H1 (cell line): ENCODE measurements at regions not wholly inside any gene's neighbourhood (a gene's known extent, or its start where the extent isn't known, plus 50 kb on each side); places are given as distances from the start of the nearest gene placed in this dataset.

ENCODE experiments used
- CTCF ChIA-PET: fragments of 300-600 bp; sonication (Branson Sonifier 250); formaldehyde crosslinking; loops from one replicate; lab custom pipeline; 2021; ENCODE audit not compliant: partially characterized antibody; lab: Charles Lee
- POLR2A ChIA-PET: fragments of 300-600 bp; sonication (Branson Sonifier 250); formaldehyde crosslinking; loops from one replicate; lab custom pipeline; 2021; ENCODE audit warnings: inconsistent platforms; ENCODE audit not compliant: partially characterized antibody; lab: Charles Lee
- DNase-seq, 2 experiments: peaks; one replicate each; pipeline versions ENCODE4 v3.0.0 to v3.0.0-alpha.2; 2010 to 2022; ENCODE audit warnings: low spot score in 2 of 2, low read depth in 1 of 2, mixed read lengths in 1 of 2
- FAIRE-seq: peaks from 2 replicates; lab custom pipeline; 2011; peaks lifted over from hg19 to GRCh38; lab: Jason Lieb, UNC
- H2AFZ ChIP-seq: 2 replicates; pipeline ENCODE4 v1.8.1; 2012; ENCODE audit warnings: low read length, inconsistent platforms
- H2AK5ac ChIP-seq: 2 replicates; pipeline ENCODE4 v1.6.1; 2013; ENCODE audit warnings: low read depth, low read length
- H2BK120ac ChIP-seq: replicated peaks from 2 replicates; pipeline ENCODE3; 2013; ENCODE audit warnings: low read depth, low read length, inconsistent platforms
- H2BK12ac ChIP-seq: 2 replicates; pipeline ENCODE4 v1.6.1; 2013; ENCODE audit warnings: low read depth, low read length
- H2BK15ac ChIP-seq: 2 replicates; pipeline ENCODE4 v1.6.1; 2013; ENCODE audit warnings: low read length
- H2BK20ac ChIP-seq: 2 replicates; pipeline ENCODE4 v1.6.1; 2013; ENCODE audit warnings: low read length
- H2BK5ac ChIP-seq: 2 replicates; pipeline ENCODE4 v1.6.1; 2013; ENCODE audit warnings: low read depth, low read length
- H3K14ac ChIP-seq: 2 replicates; pipeline ENCODE4 v1.6.1; 2013; ENCODE audit warnings: inconsistent platforms; ENCODE audit not compliant: insufficient read length
- H3K18ac ChIP-seq: 2 replicates; pipeline ENCODE4 v1.6.1; 2013; ENCODE audit warnings: low read length; ENCODE audit errors: extremely low read depth
- H3K23ac ChIP-seq: 2 replicates; pipeline ENCODE4 v1.6.1; 2013; ENCODE audit warnings: inconsistent platforms; ENCODE audit not compliant: insufficient read length
- H3K23me2 ChIP-seq: 2 replicates; pipeline ENCODE4 v1.6.1; 2013; ENCODE audit warnings: low read depth, low read length
- H3K27ac ChIP-seq: 2 replicates; pipeline ENCODE4 v1.6.1; 2011; ENCODE audit warnings: low read depth, low read length, inconsistent platforms
- H3K27me3 ChIP-seq, 4 experiments: replicated peaks in 1 of 4; 1 replicate in 1 of 4; 2 replicates in 3 of 4; pipeline versions ENCODE4 v1.6.1 to v1.8.1; 2011 to 2013; ENCODE audit warnings: low read length in 3 of 4, mild to moderate bottlenecking in 3 of 4, inconsistent platforms in 2 of 4, mixed read lengths in 2 of 4, moderate library complexity in 1 of 4; ENCODE audit not compliant: control insufficient read depth in 3 of 4, insufficient read depth in 3 of 4; ENCODE audit errors: extremely low read depth in 1 of 4
- H3K36me3 ChIP-seq, 4 experiments: 2 replicates each; pipeline versions ENCODE4 v1.6.1 to v1.8.1; 2011 to 2013; ENCODE audit warnings: mild to moderate bottlenecking in 4 of 4, low read length in 3 of 4, moderate library complexity in 2 of 4, control low read depth in 1 of 4, inconsistent platforms in 1 of 4; ENCODE audit not compliant: insufficient read depth in 4 of 4, control insufficient read depth in 2 of 4
- H3K4ac ChIP-seq: replicated peaks from 2 replicates; pipeline ENCODE3; 2013; ENCODE audit warnings: low read length, low read depth, mixed read lengths, inconsistent platforms; ENCODE audit not compliant: insufficient read length
- H3K4me1 ChIP-seq, 4 experiments: replicated peaks in 1 of 4; 1 replicate in 1 of 4; 2 replicates in 3 of 4; pipeline versions ENCODE4 v1.6.1 to v1.8.1; 2011 to 2013; ENCODE audit warnings: low read length in 3 of 4, inconsistent platforms in 2 of 4, mixed read lengths in 1 of 4; ENCODE audit not compliant: insufficient read depth in 4 of 4, control insufficient read depth in 3 of 4
- H3K4me2 ChIP-seq, 2 experiments: 2 replicates each; pipeline versions ENCODE4 v1.6.1 to v1.8.1; 2011 to 2013; ENCODE audit warnings: low read depth in 2 of 2, low read length in 2 of 2, control low read depth in 1 of 2, inconsistent platforms in 1 of 2, mild to moderate bottlenecking in 1 of 2; ENCODE audit not compliant: insufficient read depth in 1 of 2
- H3K4me3 ChIP-seq, 4 experiments: fragments of 200-600, 300-600 bp in 1 of 4; sonication (generic), shearing (Covaris generic), sonication (Bioruptor Twin) in 1 of 4; 2 replicates each; pipeline versions ENCODE4 v1.5.1 to v1.8.1; 2011 to 2016; ENCODE audit warnings: low read length in 4 of 4, low read depth in 3 of 4, control low read depth in 2 of 4, inconsistent platforms in 2 of 4, mild to moderate bottlenecking in 2 of 4, mixed read lengths in 1 of 4, moderate library complexity in 1 of 4; ENCODE audit not compliant: insufficient read depth in 2 of 4; ENCODE audit errors: extremely low read depth in 1 of 4
- H3K56ac ChIP-seq: replicated peaks from 2 replicates; pipeline ENCODE3; 2013; ENCODE audit warnings: low read depth, mild to moderate bottlenecking, mixed read lengths, low read length, inconsistent platforms; ENCODE audit not compliant: insufficient read length
- H3K79me1 ChIP-seq: 2 replicates; pipeline ENCODE4 v1.6.1; 2013; ENCODE audit warnings: low read depth, low read length, control low read depth
- H3K79me2 ChIP-seq, 2 experiments: 2 replicates each; pipeline versions ENCODE4 v1.6.1 to v1.8.1; 2012 to 2013; ENCODE audit warnings: low read length in 2 of 2, mild to moderate bottlenecking in 2 of 2, inconsistent platforms in 1 of 2; ENCODE audit not compliant: insufficient read depth in 2 of 2, control insufficient read depth in 1 of 2
- H3K9ac ChIP-seq, 4 experiments: replicated peaks in 1 of 4; 1 replicate in 1 of 4; 2 replicates in 3 of 4; pipeline versions ENCODE4 v1.6.1 to v1.8.1; 2011 to 2013; ENCODE audit warnings: low read depth in 3 of 4, low read length in 3 of 4, control low read depth in 2 of 4, mild to moderate bottlenecking in 2 of 4, moderate library complexity in 2 of 4, inconsistent platforms in 1 of 4; ENCODE audit errors: extremely low read depth in 1 of 4
- H3K9me3 ChIP-seq, 2 experiments: 2 replicates each; pipeline versions ENCODE4 v1.6.1 to v1.8.1; 2012 to 2013; ENCODE audit warnings: mild to moderate bottlenecking in 2 of 2, moderate library complexity in 2 of 2, control low read depth in 1 of 2, inconsistent platforms in 1 of 2, low read depth in 1 of 2, low read length in 1 of 2, mixed read lengths in 1 of 2; ENCODE audit not compliant: insufficient read depth in 2 of 2
- H4K20me1 ChIP-seq, 2 experiments: replicated peaks in 1 of 2; 2 replicates each; pipeline versions ENCODE3 to v1.8.1; 2011 to 2013; ENCODE audit warnings: inconsistent platforms in 2 of 2, low read length in 2 of 2, mild to moderate bottlenecking in 1 of 2; ENCODE audit not compliant: insufficient read depth in 2 of 2, control insufficient read depth in 1 of 2
- H4K5ac ChIP-seq: 2 replicates; pipeline ENCODE4 v1.6.1; 2013; ENCODE audit warnings: low read length, low read depth, mixed read lengths, inconsistent platforms; ENCODE audit not compliant: insufficient read length
- H4K8ac ChIP-seq: 2 replicates; pipeline ENCODE4 v1.8.0; 2013; ENCODE audit warnings: mild to moderate bottlenecking, moderate library complexity, low read length, inconsistent platforms; ENCODE audit not compliant: insufficient read depth; ENCODE audit errors: extremely low read depth
- H4K91ac ChIP-seq: replicated peaks from 2 replicates; pipeline ENCODE3; 2013; ENCODE audit warnings: low read length, mixed read lengths, inconsistent platforms; ENCODE audit not compliant: insufficient read length
- BRCA1 ChIP-seq: IDR thresholded peaks from 2 replicates; pipeline ENCODE4 v1.6.1; 2012; ENCODE audit warnings: low read depth, low read length, improper control_type of control experiment
- CHD2 ChIP-seq: IDR thresholded peaks from 2 replicates; pipeline ENCODE4 v1.6.1; 2012; ENCODE audit warnings: low read length, improper control_type of control experiment
- EP300 ChIP-seq, 2 experiments: IDR thresholded peaks; 1 replicate in 1 of 2; 2 replicates in 1 of 2; pipeline ENCODE4 v1.6.1; 2011 to 2012; ENCODE audit warnings: low read depth in 2 of 2, low read length in 2 of 2, mild to moderate bottlenecking in 2 of 2, borderline replicate concordance in 1 of 2, inconsistent platforms in 1 of 2, moderate library complexity in 1 of 2
- KDM5A ChIP-seq: fragments of 200-600 bp; IDR thresholded peaks from 2 replicates; pipeline ENCODE4 v1.7.1; 2012; ENCODE audit warnings: mild to moderate bottlenecking, low read length, inconsistent platforms, mixed read lengths
- RAD21 ChIP-seq, 2 experiments: IDR thresholded peaks in 1 of 2; conservative IDR thresholded peaks in 1 of 2; 2 replicates each; pipeline ENCODE4 v1.6.1; 2011; ENCODE audit warnings: low read depth in 2 of 2, low read length in 2 of 2, improper control_type of control experiment in 1 of 2, inconsistent platforms in 1 of 2, mild to moderate bottlenecking in 1 of 2, moderate library complexity in 1 of 2
- RFX5 ChIP-seq: IDR thresholded peaks from 2 replicates; pipeline ENCODE4 v1.6.1; 2011; ENCODE audit warnings: low read depth, low read length, improper control_type of control experiment, borderline replicate concordance
- RNF2 ChIP-seq: fragments of 200-900, 300-1000 bp; sonication (generic); IDR thresholded peaks from 2 replicates; pipeline ENCODE4 v1.7.1; 2016; ENCODE audit warnings: borderline replicate concordance, low read depth, mild to moderate bottlenecking, antibody characterized with exemption, low read length; ENCODE audit not compliant: poor library complexity, severe bottlenecking; ENCODE audit errors: missing control alignments
- SUZ12 ChIP-seq: fragments of 200-600 bp; sonication (generic); IDR thresholded peaks from 2 replicates; pipeline ENCODE4 v1.6.1; 2012; ENCODE audit warnings: mild to moderate bottlenecking, inconsistent platforms, low read length, moderate library complexity, mixed read lengths
- YY1 ChIP-seq: IDR thresholded peaks from 2 replicates; pipeline ENCODE4 v1.6.1; 2011; ENCODE audit warnings: low read depth, mild to moderate bottlenecking, low read length
- ZNF274 ChIP-seq: IDR thresholded peaks from 2 replicates; pipeline ENCODE4 v1.7.0; 2012; ENCODE audit warnings: low read length, borderline replicate concordance; ENCODE audit errors: extremely low read depth
- WGBS, 2 experiments: shearing (Covaris generic) in 1 of 2; methylation state at CpG; one replicate each; pipeline versions ENCODE4 v1.1.6 to v1.1.7; 2013 to 2015; ENCODE audit warnings: low lambda C conversion rate in 2 of 2, mixed read lengths in 2 of 2, inconsistent platforms in 1 of 2, low coverage in 1 of 2, missing lambda C conversion rate in 1 of 2; ENCODE audit not compliant: insufficient replicate concordance in 2 of 2, insufficient coverage in 1 of 2, insufficient read length in 1 of 2; ENCODE audit errors: extremely low coverage in 1 of 2, missing lambda C conversion rate in 1 of 2; 5-methylcytosine and 5-hydroxymethylcytosine counted together

DNA sequence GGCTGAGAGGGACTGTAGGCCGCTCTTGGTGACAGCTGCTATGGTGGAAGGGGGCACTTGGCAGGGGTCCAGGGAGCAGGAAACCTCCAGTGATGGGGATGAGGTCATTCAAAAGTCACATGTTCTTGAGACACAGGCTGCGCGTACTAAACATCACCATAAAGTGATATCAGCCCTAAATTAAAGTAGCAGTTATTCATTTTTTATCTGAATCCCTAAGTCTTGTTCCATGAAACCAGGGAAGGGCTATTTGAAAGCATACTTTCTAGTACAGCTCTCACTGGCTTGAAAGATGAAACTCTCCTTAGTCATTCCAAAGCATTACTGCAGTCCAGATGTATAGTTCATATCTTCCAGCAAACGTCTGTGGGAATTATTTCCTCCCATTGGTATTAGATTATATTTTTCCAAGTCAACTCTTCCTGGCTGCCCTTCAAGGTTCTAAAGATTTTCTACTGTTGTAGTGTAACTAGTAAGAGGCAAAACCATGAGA is 373.1 kb downstream of the CD109 start:
- TF ChIP-seq RNF2 (no peak), CHD2 (no peak), KDM5A (no peak), ZNF274 (no peak), YY1 (no peak), EP300 (IDR thresholded peaks at IDR 0.05; ENCODE audit: borderline replicate concordance in 1 of 2, low read depth in 2 of 2, low read length in 2 of 2) (no peak), RFX5 (no peak), SUZ12 (no peak), RAD21 (IDR thresholded peaks at IDR 0.05 in 1 of 2, conservative IDR thresholded peaks at IDR 0.05 in 1 of 2; ENCODE audit: low read depth in 2 of 2, low read length in 2 of 2) (no peak), BRCA1 (no peak)
- Histone ChIP-seq H2BK20ac (no peak overlapping the region), H3K18ac (no peak overlapping the region), H3K27me3 (no peaks in the 10 kb centered on the region), H3K79me1 (no peaks in the 10 kb centered on the region), H3K27ac (no peak overlapping the region), H3K23me2 (no peaks in the 10 kb centered on the region), H4K20me1 (no peaks in the 10 kb centered on the region), H2AK5ac (no peak overlapping the region), H2BK15ac (no peak overlapping the region), H3K79me2 (no peaks in the 10 kb centered on the region), H3K9me3 (no peaks in the 10 kb centered on the region), H3K4ac (no peak overlapping the region), H3K9ac (no peak overlapping the region), H3K4me2 (no peak overlapping the region), H3K4me1 (no peaks in the 10 kb centered on the region), H2BK120ac (no peak overlapping the region), H4K8ac (no peak overlapping the region), H4K5ac (no peak overlapping the region), H3K56ac (no peak overlapping the region), H2BK5ac (no peak overlapping the region), H3K14ac (no peak overlapping the region), H3K4me3 (no peak overlapping the region), H2BK12ac (no peak overlapping the region), H3K36me3 (no peaks in the 10 kb centered on the region), H3K23ac (no peak overlapping the region), H4K91ac (no peak overlapping the region), H2AFZ (no peak overlapping the region)
- 92% methylated on average over 4 of the region's 4 CpGs; no CpG with 5 or more reads in 1 of the 2 experiments for WGBS, 2 experiments
- POLR2A ChIA-PET, result no interaction called here
- DNase-seq, result no peak
- CTCF ChIA-PET, result interaction anchor here (1.3 kb wide), 1 partner anchor 22 kb away, joined by 5 read pairs; no protein-coding TSS in a partner anchor
- no peak for FAIRE-seq
